Nephron (organoid): ENCODE measurements at regions not wholly inside any gene's neighbourhood (a gene's known extent, or its start where the extent isn't known, plus 50 kb on each side); places are given as distances from the start of the nearest gene placed in this dataset.

Experiments used
- H3K27ac Mint-ChIP-seq, 3 experiments: 2 replicates each; pipeline ENCODE4 v1.8.0; 2020; ENCODE audit warnings: mixed read lengths in 3 of 3, mild to moderate bottlenecking in 2 of 3, moderate library complexity in 1 of 3
- H3K27me3 Mint-ChIP-seq: 2 replicates; pipeline ENCODE4 v1.8.0; 2021; ENCODE audit warnings: low read depth, mild to moderate bottlenecking, moderate library complexity, mixed read lengths
- H3K36me3 Mint-ChIP-seq: 2 replicates; pipeline ENCODE4 v1.8.0; 2020; ENCODE audit warnings: low read depth, mixed read lengths
- H3K4me1 Mint-ChIP-seq: 2 replicates; pipeline ENCODE4 v1.8.0; 2020; ENCODE audit warnings: mixed read lengths
- H3K4me3 Mint-ChIP-seq, 3 experiments: 2 replicates each; pipeline ENCODE4 v1.8.0; 2020; ENCODE audit warnings: mild to moderate bottlenecking in 3 of 3, mixed read lengths in 3 of 3, moderate library complexity in 2 of 3
- H3K9me3 Mint-ChIP-seq: 2 replicates; pipeline ENCODE4 v1.8.0; 2020; ENCODE audit warnings: mixed read lengths
- TF ChIP-seq, protein P1 (sequence below), 3 experiments: fragments of 200-600 bp; sonication (generic); IDR thresholded peaks; one replicate each; pipeline ENCODE4 v1.5.0; 2021; ENCODE audit warnings: antibody characterized with exemption in 3 of 3; ENCODE audit not compliant: unreplicated experiment in 3 of 3

DNA sequence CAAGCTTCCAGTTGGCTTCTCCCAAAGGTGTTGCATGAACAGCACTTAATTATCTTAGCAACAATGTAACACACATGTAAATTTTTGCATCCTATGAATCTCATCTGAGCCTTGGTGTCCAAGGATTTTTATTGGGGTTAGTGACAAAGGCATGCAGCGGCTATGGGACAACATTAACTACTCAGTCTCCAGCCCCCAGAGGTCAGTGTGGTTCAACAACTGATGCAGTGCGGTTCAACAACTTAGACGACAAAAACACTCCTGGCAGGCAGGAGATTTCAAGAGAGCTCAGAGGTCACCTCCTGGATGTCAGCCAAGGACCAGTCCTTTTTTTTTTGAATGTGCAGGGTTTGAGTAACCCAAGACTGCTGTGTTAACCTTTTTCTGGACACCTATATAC is 77.5 kb upstream of the HMCN1 start:
- Mint-ChIP-seq H3K27ac (no peak overlapping the region), H3K27me3 (no peaks in the 10 kb centered on the region), H3K9me3 (no peaks in the 10 kb centered on the region), H3K4me3 (no peak overlapping the region), H3K36me3 (no peaks in the 10 kb centered on the region), H3K4me1 (no peaks in the 10 kb centered on the region)
- TF ChIP-seq, protein P1, sequence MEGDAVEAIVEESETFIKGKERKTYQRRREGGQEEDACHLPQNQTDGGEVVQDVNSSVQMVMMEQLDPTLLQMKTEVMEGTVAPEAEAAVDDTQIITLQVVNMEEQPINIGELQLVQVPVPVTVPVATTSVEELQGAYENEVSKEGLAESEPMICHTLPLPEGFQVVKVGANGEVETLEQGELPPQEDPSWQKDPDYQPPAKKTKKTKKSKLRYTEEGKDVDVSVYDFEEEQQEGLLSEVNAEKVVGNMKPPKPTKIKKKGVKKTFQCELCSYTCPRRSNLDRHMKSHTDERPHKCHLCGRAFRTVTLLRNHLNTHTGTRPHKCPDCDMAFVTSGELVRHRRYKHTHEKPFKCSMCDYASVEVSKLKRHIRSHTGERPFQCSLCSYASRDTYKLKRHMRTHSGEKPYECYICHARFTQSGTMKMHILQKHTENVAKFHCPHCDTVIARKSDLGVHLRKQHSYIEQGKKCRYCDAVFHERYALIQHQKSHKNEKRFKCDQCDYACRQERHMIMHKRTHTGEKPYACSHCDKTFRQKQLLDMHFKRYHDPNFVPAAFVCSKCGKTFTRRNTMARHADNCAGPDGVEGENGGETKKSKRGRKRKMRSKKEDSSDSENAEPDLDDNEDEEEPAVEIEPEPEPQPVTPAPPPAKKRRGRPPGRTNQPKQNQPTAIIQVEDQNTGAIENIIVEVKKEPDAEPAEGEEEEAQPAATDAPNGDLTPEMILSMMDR (IDR thresholded peaks at IDR 0.05; ENCODE audit: unreplicated experiment in 3 of 3) = no peak

DNA sequence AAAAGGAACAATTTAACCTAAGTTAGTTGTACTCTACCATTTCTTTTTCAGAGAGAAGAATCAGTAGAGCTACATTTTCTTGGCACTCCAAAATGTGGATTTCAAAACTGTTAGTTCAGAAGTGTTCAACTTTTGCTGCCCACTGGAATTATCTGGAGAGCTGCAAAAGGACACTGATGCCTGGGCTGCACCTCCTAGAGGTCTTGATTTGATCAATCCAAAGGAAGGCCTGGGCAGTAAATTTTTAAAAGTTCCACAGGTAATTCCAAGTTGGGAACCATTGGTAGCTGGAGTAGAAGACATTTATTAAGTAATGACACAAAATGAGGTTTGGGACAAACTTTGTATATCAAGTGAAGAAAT is 79.3 kb upstream of the HMCN1 start:
- Mint-ChIP-seq H3K36me3 (no peaks in the 10 kb centered on the region), H3K4me1 (no peaks in the 10 kb centered on the region), H3K4me3 (no peak overlapping the region), H3K27ac (no peak overlapping the region), H3K27me3 (no peaks in the 10 kb centered on the region), H3K9me3 (no peaks in the 10 kb centered on the region)
- TF ChIP-seq, protein P1 (IDR thresholded peaks at IDR 0.05; ENCODE audit: unreplicated experiment in 3 of 3) = no peak

DNA sequence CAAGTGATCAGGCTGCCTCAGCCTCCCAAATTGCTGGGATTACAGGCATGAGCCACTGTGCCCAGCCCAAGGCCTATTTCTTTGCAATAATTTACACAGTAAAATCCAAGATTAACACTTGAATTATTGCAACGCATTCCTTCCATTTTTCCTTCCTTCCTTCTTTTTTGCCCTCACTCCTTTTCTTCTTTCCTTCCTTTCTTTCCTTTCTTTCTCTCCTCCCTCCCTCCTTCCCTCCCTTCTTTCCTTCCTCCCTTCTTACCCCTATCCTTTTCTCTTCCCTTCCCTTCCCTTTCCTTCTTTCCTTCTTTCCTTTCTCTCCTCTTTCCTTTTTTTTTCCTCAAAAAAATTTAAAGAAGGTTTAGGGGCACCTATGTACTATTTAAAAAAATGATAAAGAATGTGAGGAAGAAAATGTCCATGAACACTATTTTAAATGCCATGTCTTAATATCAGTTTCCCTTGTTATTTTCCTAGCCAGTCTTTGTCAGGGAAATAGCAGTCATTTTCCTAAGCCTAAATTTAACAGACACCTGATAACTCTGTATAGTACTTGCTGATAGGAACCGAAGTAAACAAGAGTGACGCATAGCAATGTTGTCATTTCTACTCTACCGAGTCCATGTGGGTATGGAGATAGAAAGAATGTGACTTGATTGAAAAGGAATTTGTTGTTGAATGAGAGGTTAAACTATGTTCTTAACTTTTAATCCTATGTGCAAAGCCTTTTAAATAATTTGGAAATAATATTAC is 79.8 kb upstream of the HMCN1 start:
- Mint-ChIP-seq H3K4me3 (no peak overlapping the region), H3K36me3 (no peaks in the 10 kb centered on the region), H3K27ac (no peak overlapping the region), H3K4me1 (no peaks in the 10 kb centered on the region), H3K9me3 (no peaks in the 10 kb centered on the region), H3K27me3 (no peaks in the 10 kb centered on the region)
- TF ChIP-seq, protein P1 (IDR thresholded peaks at IDR 0.05; ENCODE audit: unreplicated experiment in 3 of 3) = no peak

DNA sequence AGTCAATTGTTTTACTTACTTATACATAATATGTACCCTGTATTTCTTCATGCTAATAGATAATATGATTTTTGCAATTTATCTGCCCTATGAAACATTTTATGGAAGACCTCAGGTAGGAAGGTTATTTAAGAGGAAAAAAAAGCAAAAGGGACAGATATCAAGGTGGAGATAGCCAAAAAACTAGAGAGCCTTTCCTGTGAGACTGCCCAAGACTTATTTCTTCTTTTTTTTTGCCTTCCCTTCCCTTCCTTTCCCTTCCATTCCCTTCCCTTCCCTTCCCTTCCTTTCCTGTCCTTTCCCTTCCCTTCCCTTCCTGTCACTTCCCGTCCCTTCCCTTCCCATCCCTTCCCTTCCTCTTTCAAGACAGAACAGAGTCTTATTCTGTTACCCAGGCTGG is 80.6 kb upstream of the HMCN1 start:
- no peaks in the 10 kb centered on the region for H3K9me3 Mint-ChIP-seq
- TF ChIP-seq, protein P1 (IDR thresholded peaks at IDR 0.05; ENCODE audit: unreplicated experiment in 3 of 3) = no peak
- no peaks in the 10 kb centered on the region for H3K27me3 Mint-ChIP-seq
- no peaks in the 10 kb centered on the region for H3K4me1 Mint-ChIP-seq
- H3K36me3 Mint-ChIP-seq = no peaks in the 10 kb centered on the region
- no peak overlapping the region for H3K4me3 Mint-ChIP-seq
- H3K27ac Mint-ChIP-seq = no peak overlapping the region

DNA sequence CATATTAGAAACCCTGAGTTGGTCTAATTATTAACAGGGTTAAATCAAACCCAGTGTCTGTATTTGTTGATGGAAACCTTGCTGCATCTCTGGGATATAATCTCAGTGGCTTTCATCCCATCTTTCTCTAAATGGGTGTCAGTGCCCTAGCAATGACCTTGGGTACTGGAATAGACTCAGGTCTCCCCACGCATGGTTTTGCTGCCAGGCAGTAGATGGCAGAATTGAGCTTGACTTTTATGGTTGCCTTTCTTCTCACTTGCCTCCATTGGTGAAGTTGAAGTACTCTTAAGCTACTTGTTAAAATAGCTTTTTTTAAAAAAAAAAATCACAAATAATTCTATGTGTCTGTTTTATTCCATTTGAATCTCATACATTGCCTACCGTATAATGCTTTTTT is 81.8 kb upstream of the HMCN1 start:
- H3K27me3 Mint-ChIP-seq = no peaks in the 10 kb centered on the region
- H3K9me3 Mint-ChIP-seq = no peaks in the 10 kb centered on the region
- H3K4me3 Mint-ChIP-seq = no peak overlapping the region
- H3K4me1 Mint-ChIP-seq = peaks cover 8% of the 10 kb centered on the region
- H3K36me3 Mint-ChIP-seq = no peaks in the 10 kb centered on the region
- TF ChIP-seq, protein P1 (IDR thresholded peaks at IDR 0.05; ENCODE audit: unreplicated experiment in 3 of 3) = no peak
- H3K27ac Mint-ChIP-seq = peak overlapping the region in 1 of 3 experiments; percentile 21

DNA sequence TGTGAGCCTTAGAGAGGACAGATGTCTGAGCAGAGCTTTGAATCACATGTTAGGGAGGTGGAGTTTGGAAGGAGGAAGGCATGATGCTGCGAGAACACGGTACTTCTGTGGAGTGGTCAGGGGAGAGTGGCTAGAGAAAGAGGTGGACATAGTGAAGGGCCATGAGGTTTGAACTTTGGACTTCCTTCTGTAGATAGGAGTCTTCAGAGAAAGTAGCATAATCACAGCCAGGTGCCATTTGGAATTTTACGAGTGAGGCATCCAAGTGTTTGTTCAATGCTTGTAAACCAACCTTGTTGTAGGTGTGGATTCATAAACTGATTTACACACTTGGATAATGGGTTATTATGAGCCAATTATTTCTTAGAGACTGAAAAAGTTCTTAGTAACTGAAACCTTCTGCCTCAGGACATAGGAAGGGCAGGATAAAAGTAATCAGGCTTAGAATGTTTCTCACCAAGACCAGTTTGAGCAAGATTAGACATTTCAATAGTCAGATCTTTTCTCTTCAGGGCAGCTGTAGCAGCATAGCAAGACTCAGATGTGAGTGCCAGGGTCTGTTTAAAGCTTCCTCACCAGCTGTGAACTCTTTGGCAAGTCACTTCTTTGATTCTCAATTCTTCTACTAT is 83.5 kb upstream of the HMCN1 start:
- Mint-ChIP-seq H3K27ac (peak overlapping the region; percentile 4 to 13 (median 13)), H3K27me3 (no peaks in the 10 kb centered on the region), H3K4me1 (peaks cover 24% of the 10 kb centered on the region), H3K9me3 (no peaks in the 10 kb centered on the region), H3K36me3 (no peaks in the 10 kb centered on the region), H3K4me3 (no peak overlapping the region)
- TF ChIP-seq, protein P1 (IDR thresholded peaks at IDR 0.05; ENCODE audit: unreplicated experiment in 3 of 3) = no peak
